Muscle layer of duodenum (tissue), 2 donors: ENCODE measurements at regions not wholly inside any gene's neighbourhood (a gene's known extent, or its start where the extent isn't known, plus 50 kb on each side); places are given as distances from the start of the nearest gene placed in this dataset.

Source experiments
- H3K27ac ChIP-seq: one replicate; pipeline ENCODE4 v1.7.0; 2013; ENCODE audit warnings: mild to moderate bottlenecking, low read length
- H3K27me3 ChIP-seq: one replicate; pipeline ENCODE4 v1.7.0; 2013; ENCODE audit warnings: low read depth, mild to moderate bottlenecking, control low read depth, low read length
- H3K36me3 ChIP-seq, 2 donors: one replicate each; pipeline ENCODE4 v1.7.0; 2013; ENCODE audit warnings: low read length in 2 of 2, control low read depth in 1 of 2, mild to moderate bottlenecking in 1 of 2; ENCODE audit not compliant: insufficient read depth in 2 of 2, control insufficient read depth in 1 of 2
- H3K4me1 ChIP-seq, 2 donors: one replicate each; pipeline ENCODE4 v1.7.0; 2013; ENCODE audit warnings: low read length in 2 of 2, mild to moderate bottlenecking in 2 of 2, control low read depth in 1 of 2, moderate library complexity in 1 of 2; ENCODE audit not compliant: insufficient read depth in 2 of 2, control insufficient read depth in 1 of 2
- H3K4me3 ChIP-seq, 2 donors: one replicate each; pipeline ENCODE4 v1.7.0; 2013; ENCODE audit warnings: low read length in 2 of 2, low read depth in 1 of 2, mild to moderate bottlenecking in 1 of 2
- H3K9me3 ChIP-seq, 2 donors: one replicate each; pipeline ENCODE4 v1.7.0; 2013; ENCODE audit warnings: low read length in 2 of 2, control low read depth in 1 of 2, mild to moderate bottlenecking in 1 of 2; ENCODE audit not compliant: control insufficient read depth in 1 of 2
- donor health status: healthy.

DNA sequence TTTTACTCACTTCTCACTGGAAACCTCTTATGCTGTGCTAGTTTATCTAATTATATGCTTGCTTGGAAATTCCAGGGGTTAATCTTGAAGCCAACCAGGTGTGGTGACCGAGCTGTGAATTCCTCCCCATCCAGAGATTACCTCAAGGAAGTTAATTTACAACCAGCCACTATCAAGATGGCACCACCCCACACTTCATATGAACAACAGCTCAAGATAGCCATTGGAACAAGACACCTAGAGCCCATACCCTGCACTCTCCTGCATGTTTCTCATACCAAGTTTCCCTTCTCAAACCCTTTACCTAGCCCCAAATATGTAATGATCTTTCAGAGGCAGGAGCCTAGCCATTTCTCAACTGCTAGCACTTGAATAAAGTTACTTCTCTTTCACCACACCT is 2156.9 kb upstream of the C9orf72 start:
- peaks cover 2 to 6% of the 10 kb centered on the region in 2 donors for H3K9me3 ChIP-seq
- H3K4me1 ChIP-seq, result no peaks in the 10 kb centered on the region
- H3K27ac ChIP-seq, result no peak overlapping the region
- no peak overlapping the region for H3K4me3 ChIP-seq
- no peaks in the 10 kb centered on the region for H3K36me3 ChIP-seq
- H3K27me3 ChIP-seq, result no peaks in the 10 kb centered on the region

DNA sequence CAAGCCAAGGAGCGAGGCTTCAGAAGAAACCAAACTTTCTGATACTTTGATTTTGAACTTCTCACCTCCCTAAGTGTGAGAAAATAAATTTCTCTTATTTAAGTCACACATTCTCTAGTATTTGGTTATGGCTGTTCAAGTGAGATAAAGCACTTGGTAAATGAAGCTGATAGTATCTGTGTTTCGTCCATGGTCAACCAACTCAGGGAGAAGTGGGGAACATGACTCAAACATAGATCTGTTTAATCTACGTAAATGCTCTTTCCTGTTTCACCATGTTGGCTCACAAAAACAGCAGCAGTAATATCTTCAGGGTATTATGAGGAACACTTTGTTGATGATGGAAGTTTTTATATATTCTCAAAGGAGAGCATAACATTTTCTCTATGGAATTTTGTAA is 2167.2 kb upstream of the C9orf72 start:
- Histone ChIP-seq H3K36me3 (no peaks in the 10 kb centered on the region), H3K4me3 (no peak overlapping the region), H3K4me1 (no peaks in the 10 kb centered on the region), H3K9me3 (no peaks in the 10 kb centered on the region), H3K27me3 (no peaks in the 10 kb centered on the region), H3K27ac (no peak overlapping the region)

DNA sequence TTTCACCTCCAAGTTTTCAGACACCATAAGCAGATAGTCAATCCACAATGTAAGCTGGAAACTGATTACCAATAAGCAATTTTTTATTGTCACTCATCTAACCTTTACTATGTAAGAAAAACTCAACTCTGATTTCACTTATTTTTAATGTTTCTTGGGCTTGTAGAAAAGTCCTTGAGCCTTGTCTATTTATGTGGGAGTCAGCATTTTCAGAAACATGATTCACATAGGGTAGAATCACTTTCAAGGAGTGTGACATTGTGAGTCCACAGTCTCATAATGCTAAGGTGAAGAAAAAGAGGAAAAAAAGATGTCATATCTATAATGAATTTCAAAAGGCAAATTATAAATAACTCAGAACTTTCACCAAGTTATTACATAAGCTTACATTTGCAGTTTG is 2167.9 kb upstream of the C9orf72 start:
- Histone ChIP-seq H3K9me3 (no peaks in the 10 kb centered on the region), H3K36me3 (no peaks in the 10 kb centered on the region), H3K4me1 (no peaks in the 10 kb centered on the region), H3K4me3 (no peak overlapping the region), H3K27me3 (no peaks in the 10 kb centered on the region), H3K27ac (no peak overlapping the region)

DNA sequence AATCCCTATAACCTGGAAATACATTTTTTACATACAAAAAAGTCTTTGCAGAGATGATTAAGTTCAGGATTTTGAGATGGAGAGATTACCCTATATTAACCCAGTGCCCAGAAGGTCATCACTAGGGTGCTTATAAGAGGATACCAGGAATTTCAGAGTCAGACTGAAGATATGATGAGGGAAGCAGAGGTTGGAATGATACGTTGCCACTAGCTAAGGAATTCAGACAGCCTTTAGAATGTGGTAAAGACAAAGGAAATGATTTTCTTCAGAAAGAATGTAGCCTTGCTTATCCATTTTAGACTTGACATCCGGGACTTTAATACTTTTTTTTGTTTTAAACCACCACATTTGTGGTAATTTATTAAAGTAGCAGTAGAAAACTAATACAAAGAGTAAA is 2176.8 kb upstream of the C9orf72 start:
- Histone ChIP-seq H3K4me3 (no peak overlapping the region), H3K9me3 (no peaks in the 10 kb centered on the region), H3K27me3 (no peaks in the 10 kb centered on the region), H3K27ac (no peak overlapping the region), H3K4me1 (no peaks in the 10 kb centered on the region), H3K36me3 (no peaks in the 10 kb centered on the region)

DNA sequence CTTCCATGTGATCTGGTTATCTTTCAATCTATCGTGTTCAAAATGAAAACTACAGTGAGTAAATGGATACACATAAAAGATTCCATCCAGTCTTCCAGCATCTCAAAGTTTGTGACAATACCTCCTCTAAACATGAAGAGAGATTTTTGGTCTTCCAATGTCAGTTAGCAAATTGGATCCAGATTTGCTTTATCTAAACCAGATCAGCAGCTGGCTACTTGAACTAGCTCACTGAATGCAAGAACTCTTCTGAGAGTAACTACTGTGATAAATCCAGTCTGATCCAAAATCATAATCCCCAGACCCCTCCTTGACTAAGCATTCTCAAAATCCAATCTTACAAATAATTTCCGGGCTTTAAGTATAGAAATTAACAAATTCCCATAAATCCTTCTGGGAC is 2177.9 kb upstream of the C9orf72 start:
- H3K36me3 ChIP-seq, result no peaks in the 10 kb centered on the region
- H3K9me3 ChIP-seq, result no peaks in the 10 kb centered on the region
- H3K4me3 ChIP-seq, result no peak overlapping the region
- no peaks in the 10 kb centered on the region for H3K27me3 ChIP-seq
- H3K4me1 ChIP-seq, result no peaks in the 10 kb centered on the region
- no peak overlapping the region for H3K27ac ChIP-seq

DNA sequence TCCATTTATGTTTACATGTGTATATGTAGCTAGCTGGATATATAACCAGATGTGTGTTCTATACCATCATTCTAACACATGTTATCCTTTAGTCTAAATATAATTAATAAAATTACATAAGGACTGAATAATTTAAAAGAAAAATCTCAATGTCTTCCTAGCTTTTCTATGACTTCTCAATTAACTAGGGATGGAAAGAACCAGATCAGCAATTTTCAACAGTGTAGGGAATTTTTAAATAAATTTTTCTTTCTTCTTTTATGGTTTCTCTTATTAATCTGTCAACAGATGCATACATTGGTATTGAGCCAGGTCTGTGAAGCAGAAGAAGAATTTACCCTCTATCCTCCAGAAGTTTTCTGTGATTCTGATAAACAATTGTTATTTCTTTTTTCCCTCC is 2180.4 kb upstream of the C9orf72 start:
- H3K27ac ChIP-seq, result no peak overlapping the region
- H3K4me3 ChIP-seq, result no peak overlapping the region
- H3K36me3 ChIP-seq, result no peaks in the 10 kb centered on the region
- no peaks in the 10 kb centered on the region for H3K27me3 ChIP-seq
- H3K4me1 ChIP-seq, result no peaks in the 10 kb centered on the region
- no peaks in the 10 kb centered on the region for H3K9me3 ChIP-seq

DNA sequence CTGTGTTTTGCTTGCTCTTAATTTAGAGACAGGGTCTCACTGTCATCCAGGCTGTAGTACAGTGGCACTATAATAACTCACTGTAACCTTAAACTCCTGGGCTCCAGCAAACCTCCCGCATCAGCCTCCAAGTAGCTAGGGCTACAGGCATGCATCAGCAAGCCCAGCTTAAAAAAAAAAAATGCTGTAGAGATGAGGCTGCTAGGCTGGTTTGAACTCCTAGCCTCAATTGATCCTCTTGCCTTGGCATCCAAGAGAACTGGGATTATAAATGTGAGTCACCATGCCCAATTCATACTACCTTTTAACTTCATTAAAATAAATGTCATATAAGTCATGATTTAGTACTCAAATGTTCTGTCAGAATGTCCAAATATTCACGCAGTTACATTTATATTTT is 2195.7 kb upstream of the C9orf72 start:
- no peaks in the 10 kb centered on the region for H3K4me1 ChIP-seq
- H3K27ac ChIP-seq, result no peak overlapping the region
- no peak overlapping the region for H3K4me3 ChIP-seq
- H3K36me3 ChIP-seq, result no peaks in the 10 kb centered on the region
- peaks cover 0 to 4% of the 10 kb centered on the region in 2 donors for H3K9me3 ChIP-seq
- no peaks in the 10 kb centered on the region for H3K27me3 ChIP-seq

DNA sequence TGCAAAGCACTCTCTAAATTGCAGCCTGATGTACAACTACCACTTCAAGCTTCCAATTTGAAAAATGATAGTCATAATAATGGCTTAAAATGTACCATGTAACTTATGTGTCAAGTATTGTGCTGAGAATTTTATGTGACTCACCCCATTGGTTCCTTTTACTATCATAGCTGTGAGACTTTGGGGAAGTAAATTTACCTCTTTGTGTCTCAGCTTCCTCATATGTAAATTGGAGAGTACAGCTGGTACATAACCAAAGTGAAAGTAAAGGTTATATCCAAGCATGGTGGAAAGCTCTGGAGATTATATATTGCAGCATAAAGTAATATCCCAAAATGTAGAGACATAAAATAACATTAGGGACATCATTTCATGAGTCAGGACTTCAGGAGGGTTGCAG is 2200.4 kb upstream of the C9orf72 start:
- no peaks in the 10 kb centered on the region for H3K36me3 ChIP-seq
- no peaks in the 10 kb centered on the region for H3K4me1 ChIP-seq
- no peak overlapping the region for H3K4me3 ChIP-seq
- H3K9me3 ChIP-seq, result no peaks in the 10 kb centered on the region
- H3K27ac ChIP-seq, result no peak overlapping the region
- no peaks in the 10 kb centered on the region for H3K27me3 ChIP-seq

DNA sequence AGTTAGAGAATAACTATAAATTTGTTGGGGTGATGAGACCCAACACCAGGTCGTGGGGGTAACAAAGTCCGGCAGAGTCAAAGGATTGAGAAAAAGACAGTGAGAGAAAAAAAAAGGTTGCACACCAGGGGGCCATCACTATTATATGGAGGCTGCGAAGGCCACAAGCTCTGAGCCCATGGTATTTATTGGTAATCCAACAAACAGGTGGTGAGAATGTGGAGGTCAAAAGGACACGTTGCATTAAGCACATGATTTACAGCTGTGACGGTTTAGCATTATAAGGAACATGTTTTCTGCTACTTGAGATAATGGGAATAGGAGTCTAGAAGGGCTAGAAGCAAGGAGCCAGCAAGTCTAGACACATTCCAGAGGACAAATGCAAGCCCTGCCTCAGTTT is 2202.2 kb upstream of the C9orf72 start:
- H3K9me3 ChIP-seq, result no peaks in the 10 kb centered on the region
- no peaks in the 10 kb centered on the region for H3K36me3 ChIP-seq
- no peak overlapping the region for H3K4me3 ChIP-seq
- no peak overlapping the region for H3K27ac ChIP-seq
- no peaks in the 10 kb centered on the region for H3K27me3 ChIP-seq
- H3K4me1 ChIP-seq, result no peaks in the 10 kb centered on the region

DNA sequence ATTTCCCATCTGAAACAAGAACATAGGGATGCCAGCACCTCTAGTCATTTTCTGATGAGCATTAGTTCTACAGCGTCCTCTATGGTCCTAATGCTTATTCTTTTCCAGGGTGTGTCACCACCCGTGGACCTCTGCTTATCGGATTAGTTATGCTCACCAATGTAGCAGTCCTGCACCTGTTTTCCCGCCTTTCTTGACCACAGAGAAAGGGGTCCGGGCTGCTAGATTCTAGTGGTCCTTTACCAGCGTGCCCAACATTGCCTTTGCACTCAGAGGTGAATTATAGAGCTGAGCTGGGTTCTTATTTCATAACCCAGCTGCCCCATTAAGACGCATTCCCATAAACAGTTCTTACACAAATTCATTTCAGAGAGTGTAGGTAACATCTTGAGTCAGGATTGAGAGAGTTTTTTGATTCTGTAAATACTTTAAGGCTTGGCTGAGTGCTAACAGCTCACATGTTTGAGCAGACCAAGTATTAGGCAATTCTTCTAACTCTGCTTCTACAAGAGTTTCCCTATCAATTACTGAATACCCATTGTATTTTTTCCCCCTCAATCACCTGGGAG is 2205.1 kb upstream of the C9orf72 start:
- Histone ChIP-seq H3K27ac (no peak overlapping the region), H3K4me1 (no peaks in the 10 kb centered on the region), H3K27me3 (no peaks in the 10 kb centered on the region), H3K9me3 (no peaks in the 10 kb centered on the region), H3K36me3 (no peaks in the 10 kb centered on the region), H3K4me3 (no peak overlapping the region)

DNA sequence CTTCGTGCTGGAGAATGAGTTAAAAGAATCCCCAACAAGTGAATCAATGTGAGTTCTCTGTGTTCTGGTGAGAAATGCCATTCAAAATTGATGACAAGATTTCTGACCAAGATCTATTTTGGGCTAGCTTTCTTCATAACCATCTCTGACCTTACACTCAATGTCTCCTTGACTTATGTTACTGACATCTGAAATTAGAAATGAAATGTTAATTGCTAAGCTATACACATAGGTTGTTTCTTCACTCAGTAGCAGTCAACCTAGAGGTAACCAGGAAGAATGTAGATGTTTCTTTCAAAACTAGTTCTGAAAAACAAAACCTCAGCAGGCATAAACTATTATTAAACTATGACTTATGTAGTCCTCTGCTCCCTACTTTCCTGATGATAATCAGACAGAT is 2220.7 kb upstream of the C9orf72 start:
- H3K36me3 ChIP-seq, result no peaks in the 10 kb centered on the region
- H3K4me1 ChIP-seq, result no peaks in the 10 kb centered on the region
- H3K27me3 ChIP-seq, result no peaks in the 10 kb centered on the region
- H3K4me3 ChIP-seq, result no peak overlapping the region
- no peak overlapping the region for H3K27ac ChIP-seq
- no peaks in the 10 kb centered on the region for H3K9me3 ChIP-seq

DNA sequence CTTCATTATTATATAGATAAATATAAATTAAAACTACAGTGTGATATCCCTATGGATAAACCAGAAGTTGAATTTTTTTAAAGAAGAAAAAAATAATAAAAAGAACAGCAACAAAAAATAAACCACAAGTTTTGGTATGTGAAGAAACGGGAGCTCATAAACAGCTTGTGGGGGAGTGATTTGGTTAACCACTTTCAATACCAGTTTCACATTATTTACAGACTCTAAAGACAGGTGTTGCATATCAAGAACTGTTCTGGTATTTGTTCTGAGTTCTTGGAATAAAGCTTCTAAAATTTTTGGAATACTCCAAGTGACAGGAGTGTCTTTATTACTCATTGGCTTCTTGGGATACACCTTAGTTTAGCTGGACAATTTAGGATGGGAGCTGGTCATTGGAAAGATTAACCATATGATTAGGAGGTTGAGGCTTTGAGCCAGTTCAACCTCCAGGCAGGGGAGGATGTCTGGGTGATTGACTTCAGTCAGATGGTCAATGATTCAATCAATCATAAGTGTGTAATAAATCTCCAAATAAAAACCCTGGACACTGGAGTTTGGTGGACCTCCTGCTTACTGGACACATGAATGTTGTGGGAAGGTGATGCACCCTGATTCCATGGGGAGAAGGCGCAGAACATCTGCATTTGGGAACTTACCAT is 2223.1 kb upstream of the C9orf72 start:
- H3K9me3 ChIP-seq, result no peaks in the 10 kb centered on the region
- H3K27ac ChIP-seq, result no peak overlapping the region
- H3K36me3 ChIP-seq, result no peaks in the 10 kb centered on the region
- no peaks in the 10 kb centered on the region for H3K4me1 ChIP-seq
- no peak overlapping the region for H3K4me3 ChIP-seq
- H3K27me3 ChIP-seq, result no peaks in the 10 kb centered on the region
